Heart left ventricle (tissue), 13 donors: ENCODE measurements at regions not wholly inside any gene's neighbourhood (a gene's known extent, or its start where the extent isn't known, plus 50 kb on each side); places are given as distances from the start of the nearest gene placed in this dataset.

Experiments
- CTCF ChIP-seq, 12 donors: fragments of 200-600 bp; sonication (generic) in 4 of 12; IDR thresholded peaks; one replicate each; pipeline versions ENCODE4 v1.5.0 to v1.8.0; 2018 to 2022; ENCODE audit warnings: antibody characterized with exemption in 12 of 12, mild to moderate bottlenecking in 5 of 12
- POLR2A ChIP-seq, 2 donors: fragments of 450-650 bp; IDR thresholded peaks; one replicate each; pipeline ENCODE4 v1.6.1; 2017; ENCODE audit warnings: antibody characterized with exemption in 2 of 2, mild to moderate bottlenecking in 2 of 2, moderate library complexity in 2 of 2
- donor health status: ischemic (EF 13 %, LVEDD 7.1; RV severe dilation, severe dysfunction).
- donor health status: DM: no; HTN: yes; CAD: no.
- donor health status: DM: no; HTN: no; CAD: no.
- donor health status: ischemic (EF 25% LVEDD 6.9; RV normal size, moderate dysfunction).
- donor health status: ischemic (EF 25% LVEDD 5.7; RV mildly dilated, moderate dysfunction).
- donor health status: ischemic (EF 35%, LVEDD 5.7; RV mildly dilated, moderate dysfunction).
- donor health status: nonischemic (EF 11% LVEDD 7.7; RV severe dilation, severe dysfunction).
- donor health status: DM: yes; HTN: yes; CAD: no.
- donor health status: PGD.
- donor health status: ischemic (EF 29% LVEDD 5.4; RV normal size, mild dysfunction).
- donor health status: nonischemic (EF 23%, LVEDD 6.1; RV moderate dilation, normal function).

GRCh38 chr4:102157984-102158383 lies 187.3 kb downstream of the SLC39A8 start:
- TF ChIP-seq CTCF (IDR thresholded peaks at IDR 0.05) (no peak), POLR2A (IDR thresholded peaks at IDR 0.05) (no peak)
